Fibroblast of pulmonary artery (primary cell): ENCODE measurements at regions not wholly inside any gene's neighbourhood (a gene's known extent, or its start where the extent isn't known, plus 50 kb on each side); places are given as distances from the start of the nearest gene placed in this dataset.
"Not testable (repeated sequence)": the region's sequence is repeated elsewhere in the genome, so short reads cannot be mapped to it uniquely, and the experiment has no call there.

Source experiments
- DNase-seq: peaks from one replicate; pipeline ENCODE4 v3.0.0-alpha.2; 2010; ENCODE audit warnings: low read depth
- H3K4me3 ChIP-seq: replicated peaks from 2 replicates; pipeline ENCODE4 v1.5.1; 2011; ENCODE audit warnings: low read depth, mild to moderate bottlenecking, control low read depth, low read length, moderate library complexity
- TF ChIP-seq, protein P1 (sequence below): IDR thresholded peaks from 2 replicates; pipeline ENCODE4 v1.5.1; 2011; ENCODE audit warnings: mild to moderate bottlenecking, control low read depth, low read length, inconsistent platforms; ENCODE audit errors: missing control alignments

GRCh38 chr16:63663155-63663554 is 1458.7 kb downstream of the CDH11 start:
- no peak for DNase-seq
- H3K4me3 ChIP-seq, result no peak overlapping the region
- TF ChIP-seq, protein P1, sequence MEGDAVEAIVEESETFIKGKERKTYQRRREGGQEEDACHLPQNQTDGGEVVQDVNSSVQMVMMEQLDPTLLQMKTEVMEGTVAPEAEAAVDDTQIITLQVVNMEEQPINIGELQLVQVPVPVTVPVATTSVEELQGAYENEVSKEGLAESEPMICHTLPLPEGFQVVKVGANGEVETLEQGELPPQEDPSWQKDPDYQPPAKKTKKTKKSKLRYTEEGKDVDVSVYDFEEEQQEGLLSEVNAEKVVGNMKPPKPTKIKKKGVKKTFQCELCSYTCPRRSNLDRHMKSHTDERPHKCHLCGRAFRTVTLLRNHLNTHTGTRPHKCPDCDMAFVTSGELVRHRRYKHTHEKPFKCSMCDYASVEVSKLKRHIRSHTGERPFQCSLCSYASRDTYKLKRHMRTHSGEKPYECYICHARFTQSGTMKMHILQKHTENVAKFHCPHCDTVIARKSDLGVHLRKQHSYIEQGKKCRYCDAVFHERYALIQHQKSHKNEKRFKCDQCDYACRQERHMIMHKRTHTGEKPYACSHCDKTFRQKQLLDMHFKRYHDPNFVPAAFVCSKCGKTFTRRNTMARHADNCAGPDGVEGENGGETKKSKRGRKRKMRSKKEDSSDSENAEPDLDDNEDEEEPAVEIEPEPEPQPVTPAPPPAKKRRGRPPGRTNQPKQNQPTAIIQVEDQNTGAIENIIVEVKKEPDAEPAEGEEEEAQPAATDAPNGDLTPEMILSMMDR, result no peak

DNA sequence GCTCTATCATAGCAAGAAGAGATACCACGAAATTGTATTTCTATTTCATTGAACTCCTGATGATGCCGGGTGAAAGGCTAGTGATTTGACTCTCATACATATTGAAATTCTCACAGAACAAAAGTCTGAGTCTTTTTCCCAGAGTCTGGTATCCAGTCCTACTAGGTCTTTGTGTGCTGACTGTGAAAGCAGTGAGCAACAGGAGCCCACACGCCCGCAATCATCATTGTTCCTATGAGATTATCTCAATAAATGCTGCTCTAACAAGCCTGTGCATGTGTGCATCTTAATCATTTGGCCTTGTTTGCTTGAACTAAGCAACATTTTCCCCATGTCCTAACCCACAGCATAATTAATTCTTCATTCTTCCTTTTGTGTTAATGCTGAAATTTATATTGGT is 1466.0 kb downstream of the CDH11 start:
- H3K4me3 ChIP-seq, result no peak overlapping the region
- DNase-seq, result no peak
- TF ChIP-seq, protein P1, result no peak

DNA sequence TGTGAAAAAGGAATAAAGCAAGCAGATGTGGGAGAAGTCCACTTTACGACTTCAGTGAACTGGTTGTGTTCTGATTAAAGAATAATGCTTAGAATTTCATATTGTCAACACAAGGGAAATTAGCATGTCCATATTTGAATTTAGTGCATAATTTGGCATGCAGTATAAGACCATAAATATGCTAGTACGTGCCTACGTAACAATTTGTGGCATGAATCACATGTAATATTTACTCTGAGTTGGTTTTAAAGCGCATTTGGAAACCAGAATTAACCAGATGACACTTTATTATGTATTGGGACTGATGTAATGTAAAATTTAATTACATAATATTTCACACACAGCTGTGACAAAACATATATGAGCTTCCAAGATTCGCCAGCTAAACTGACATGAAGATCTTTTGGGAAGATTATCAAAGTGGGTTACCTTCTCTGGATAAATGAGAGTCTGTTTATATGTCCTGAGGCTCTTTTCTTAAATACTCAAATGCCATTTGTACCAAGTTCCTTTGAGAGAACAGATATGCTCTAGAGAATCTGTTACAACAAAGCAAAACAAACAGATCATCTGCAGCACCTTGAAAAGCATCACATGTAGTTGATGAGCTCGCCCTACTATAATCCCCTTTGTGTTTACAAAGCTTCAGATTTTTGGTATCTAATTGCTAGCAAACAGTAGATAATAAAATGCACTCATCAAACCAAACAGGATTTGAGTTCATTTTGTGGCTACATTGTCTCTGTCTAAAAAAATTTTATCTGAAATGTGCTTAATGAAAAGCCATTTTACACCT is 1468.6 kb downstream of the CDH11 start:
- no peak overlapping the region for H3K4me3 ChIP-seq
- no peak for DNase-seq
- TF ChIP-seq, protein P1, result no peak

GRCh38 chr16:63652091-63652490 is 1469.8 kb downstream of the CDH11 start:
- no peak for DNase-seq

GRCh38 chr16:63650550-63650949 is 1471.3 kb downstream of the CDH11 start:
- TF ChIP-seq, protein P1, result no peak
- no peak overlapping the region for H3K4me3 ChIP-seq
- DNase-seq, result no peak

More at GRCh38 chr16:63652091-63652490, 1469.8 kb downstream of the CDH11 start:
- H3K4me3 ChIP-seq, result no peak overlapping the region
- TF ChIP-seq, protein P1, result no peak

- not testable (repeated sequence) for DNase-seq, H3K4me3 ChIP-seq
Measured at GRCh38 chr16:63633706-63634445, 1488.0 kb downstream of the CDH11 start.

GRCh38 chr16:63629272-63629671 is 1492.6 kb downstream of the CDH11 start:
- DNase-seq, result no peak
- TF ChIP-seq, protein P1, result no peak
- no peak overlapping the region for H3K4me3 ChIP-seq
